ENCODE measurements at regions not wholly inside any gene's neighbourhood (a gene's known extent, or its start where the extent isn't known, plus 50 kb on each side); places are given as distances from the start of the nearest gene placed in this dataset.

- TF ChIP-seq LARP7 (IDR thresholded peaks at IDR 0.05): no peak
- TF ChIP-seq CTCF (IDR thresholded peaks at IDR 0.05 in 2 of 3, conservative IDR thresholded peaks at IDR 0.05 in 1 of 3; ENCODE audit: insufficient read depth in 2 of 3, low read depth in 1 of 3, low read length in 3 of 3): no peak
- TF ChIP-seq ZNF263 (CRISPR knock-in tag; IDR thresholded peaks at IDR 0.05; ENCODE audit: borderline replicate concordance): no peak
- no peak for TF ChIP-seq TFAP4 (CRISPR knock-in tag; IDR thresholded peaks at IDR 0.05; ENCODE audit: borderline replicate concordance)
- no peak for TF ChIP-seq UBTF (IDR thresholded peaks at IDR 0.05; ENCODE audit: borderline replicate concordance in 1 of 2, low read depth in 2 of 2, low read length in 2 of 2)
- TF ChIP-seq FOXP4 (CRISPR knock-in tag; IDR thresholded peaks at IDR 0.05; ENCODE audit: borderline replicate concordance): no peak
- TF ChIP-seq POLR2A (conservative IDR thresholded peaks at IDR 0.05): no peak
Measured at GRCh38 chr16:59356144-59356543, 622.0 kb upstream of the GOT2 start.
